Dendritic cell treated with granulocyte-macrophage colony-stimulating factor and Interleukin-4, amounts not matched to agents 40 ng/mL and 50 ng/mL, for 4 days (primary cell): ENCODE measurements at regions not wholly inside any gene's neighbourhood (a gene's known extent, or its start where the extent isn't known, plus 50 kb on each side); places are given as distances from the start of the nearest gene placed in this dataset.

Experiments used
- H3K27ac Mint-ChIP-seq: one replicate; pipeline ENCODE4 v1.8.0; 2022; ENCODE audit warnings: mild to moderate bottlenecking, mixed read lengths
- H3K27me3 Mint-ChIP-seq: one replicate; pipeline ENCODE4 v1.8.0; 2022; ENCODE audit warnings: mild to moderate bottlenecking, mixed read lengths
- H3K36me3 Mint-ChIP-seq: one replicate; pipeline ENCODE4 v1.8.0; 2022; ENCODE audit warnings: low read depth, mixed read lengths
- H3K4me1 Mint-ChIP-seq: one replicate; pipeline ENCODE4 v1.8.0; 2022; ENCODE audit warnings: low read depth, mixed read lengths
- H3K4me3 Mint-ChIP-seq: one replicate; pipeline ENCODE4 v1.8.0; 2022; ENCODE audit warnings: mild to moderate bottlenecking, moderate library complexity, mixed read lengths
- H3K9me3 Mint-ChIP-seq: one replicate; pipeline ENCODE4 v1.8.0; 2022; ENCODE audit warnings: mixed read lengths
- intact Hi-C: fragments of 100-400 bp; cut with micrococcal nuclease; formaldehyde crosslinking; loops from one replicate; pipeline ENCODE4 v1.15.0; 2022

DNA sequence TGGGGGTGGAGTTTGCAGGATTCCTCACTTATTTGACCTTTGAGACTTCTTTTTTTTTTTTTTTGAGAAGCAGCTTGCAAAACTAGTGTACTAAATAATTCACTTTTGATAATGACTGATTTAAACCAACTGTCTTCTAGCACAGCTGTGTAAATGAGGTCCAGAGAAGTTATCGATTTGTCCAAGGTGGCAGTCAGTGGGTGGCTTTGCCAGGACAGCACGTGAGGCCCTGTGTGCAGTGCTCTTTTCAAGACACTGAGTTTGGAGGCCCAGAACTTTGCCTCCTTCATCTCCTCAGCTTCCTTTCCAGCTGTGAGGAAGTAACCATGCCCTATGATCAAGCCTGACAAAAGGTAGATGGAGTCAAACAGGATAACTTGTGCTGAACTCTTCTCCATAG lies 92.9 kb upstream of the LCLAT1 start:
- intact Hi-C loops, result no loop called here
- H3K27ac Mint-ChIP-seq, result no peak overlapping the region
- peaks cover 16% of the 10 kb centered on the region for H3K27me3 Mint-ChIP-seq
- H3K36me3 Mint-ChIP-seq, result no peaks in the 10 kb centered on the region
- no peaks in the 10 kb centered on the region for H3K4me1 Mint-ChIP-seq
- H3K4me3 Mint-ChIP-seq, result no peak overlapping the region
- no peaks in the 10 kb centered on the region for H3K9me3 Mint-ChIP-seq

DNA sequence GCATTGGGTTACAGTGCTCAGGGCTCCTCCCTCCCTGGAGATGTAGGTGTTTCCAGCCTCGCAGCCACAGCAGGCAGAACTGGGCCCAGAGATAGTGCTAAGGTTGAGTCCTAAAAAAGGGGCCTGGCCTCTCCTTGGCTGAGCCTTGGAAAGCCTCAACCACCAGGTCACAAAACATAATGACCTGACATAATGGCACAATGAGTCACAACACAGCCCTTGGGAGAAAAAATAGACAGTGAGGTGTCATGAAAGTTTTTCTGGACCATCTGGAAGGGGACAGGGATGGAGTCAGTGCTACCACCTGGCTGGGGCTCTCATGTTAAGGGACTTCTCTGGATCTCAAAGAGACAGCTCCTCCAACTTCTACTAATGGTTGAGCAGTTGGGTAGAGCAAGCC lies 92.4 kb upstream of the LCLAT1 start:
- peaks cover 17% of the 10 kb centered on the region for H3K27me3 Mint-ChIP-seq
- no peak overlapping the region for H3K27ac Mint-ChIP-seq
- H3K9me3 Mint-ChIP-seq, result no peaks in the 10 kb centered on the region
- no peaks in the 10 kb centered on the region for H3K36me3 Mint-ChIP-seq
- intact Hi-C loops, result no loop called here
- no peaks in the 10 kb centered on the region for H3K4me1 Mint-ChIP-seq
- H3K4me3 Mint-ChIP-seq, result no peak overlapping the region

DNA sequence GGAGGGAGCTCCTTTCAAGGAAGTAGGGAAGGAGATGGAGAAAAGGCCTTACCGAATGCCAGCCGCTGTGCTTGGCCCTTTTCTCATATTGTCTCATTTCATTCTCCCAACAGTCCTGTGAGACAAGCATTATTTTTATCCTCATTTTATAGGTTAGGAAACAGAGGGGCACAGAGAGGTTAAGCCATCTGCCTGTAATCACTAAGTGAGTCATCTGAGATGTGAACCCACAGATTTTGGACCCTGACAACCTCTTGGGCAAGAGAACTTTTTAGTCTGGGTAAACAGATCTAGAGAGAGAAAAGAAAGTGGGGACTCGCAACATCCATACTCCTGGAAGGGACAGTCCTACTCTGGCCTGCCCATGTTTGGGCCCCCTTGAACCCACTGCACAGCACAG lies 91.7 kb upstream of the LCLAT1 start:
- Mint-ChIP-seq H3K27ac (no peak overlapping the region), H3K27me3 (peaks cover 19% of the 10 kb centered on the region), H3K4me1 (no peaks in the 10 kb centered on the region), H3K9me3 (no peaks in the 10 kb centered on the region), H3K4me3 (no peak overlapping the region), H3K36me3 (no peaks in the 10 kb centered on the region)
- intact Hi-C loops, result no loop called here

GRCh38 chr2:30356071-30356470 lies 91.0 kb upstream of the LCLAT1 start:
- Mint-ChIP-seq H3K4me3 (no peak overlapping the region), H3K36me3 (no peaks in the 10 kb centered on the region), H3K9me3 (no peaks in the 10 kb centered on the region), H3K27me3 (peaks cover 19% of the 10 kb centered on the region), H3K4me1 (no peaks in the 10 kb centered on the region), H3K27ac (no peak overlapping the region)
- intact Hi-C loops, result no loop called here

DNA sequence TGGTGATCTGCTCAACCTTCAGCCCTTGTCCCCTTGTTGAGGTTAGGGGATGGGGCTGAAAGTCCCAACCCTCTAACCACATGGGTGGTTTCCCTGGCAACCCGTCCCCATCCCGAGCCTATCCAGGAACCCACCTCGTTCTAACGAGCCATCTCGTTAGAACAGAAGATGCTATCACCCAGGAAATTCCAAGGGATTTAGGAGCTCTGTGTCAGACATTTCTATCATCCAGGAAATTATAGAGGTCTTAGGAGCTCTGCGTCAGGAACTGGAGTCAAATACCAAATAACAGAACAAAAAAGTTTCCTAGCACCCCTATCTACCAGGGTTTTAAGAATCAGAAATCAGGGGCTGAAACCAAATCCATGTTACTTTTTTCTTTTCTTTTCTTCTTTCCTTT lies 90.3 kb upstream of the LCLAT1 start:
- H3K27ac Mint-ChIP-seq, result no peak overlapping the region
- intact Hi-C loops, result no loop called here

DNA sequence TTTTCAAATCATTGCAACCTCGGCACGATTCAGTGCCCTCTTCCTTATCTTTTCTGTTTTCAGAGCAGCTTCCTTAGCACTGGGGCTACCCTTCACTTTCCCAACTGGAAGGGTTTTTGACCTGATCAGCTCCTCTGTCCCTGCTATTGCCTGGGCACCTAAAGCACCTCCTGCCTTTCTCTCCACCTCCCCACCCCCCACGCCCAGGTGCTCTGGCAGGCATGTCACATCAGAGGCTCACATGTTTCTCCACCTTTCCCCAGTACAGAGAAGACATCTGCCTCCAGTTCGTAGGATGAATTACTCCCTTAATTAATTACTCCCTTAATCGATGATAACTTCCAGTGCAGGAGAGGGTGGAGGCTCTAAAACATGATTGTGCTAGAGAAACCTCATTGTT lies 88.7 kb upstream of the LCLAT1 start:
- Mint-ChIP-seq H3K4me3 (no peak overlapping the region), H3K27ac (no peak overlapping the region), H3K4me1 (no peaks in the 10 kb centered on the region), H3K27me3 (peaks cover 22% of the 10 kb centered on the region), H3K36me3 (no peaks in the 10 kb centered on the region), H3K9me3 (no peaks in the 10 kb centered on the region)
- intact Hi-C loops, result no loop called here

More for the DNA sequence above, 90.3 kb upstream of the LCLAT1 start:
- no peaks in the 10 kb centered on the region for H3K9me3 Mint-ChIP-seq
- H3K4me1 Mint-ChIP-seq, result no peaks in the 10 kb centered on the region
- peaks cover 18% of the 10 kb centered on the region for H3K27me3 Mint-ChIP-seq
- H3K4me3 Mint-ChIP-seq, result no peak overlapping the region
- H3K36me3 Mint-ChIP-seq, result no peaks in the 10 kb centered on the region

- no peaks in the 10 kb centered on the region for H3K36me3 Mint-ChIP-seq
- H3K9me3 Mint-ChIP-seq, result no peaks in the 10 kb centered on the region
- intact Hi-C loops, result no loop called here
- H3K4me3 Mint-ChIP-seq, result no peak overlapping the region
- H3K4me1 Mint-ChIP-seq, result no peaks in the 10 kb centered on the region
- H3K27ac Mint-ChIP-seq, result no peak overlapping the region
- H3K27me3 Mint-ChIP-seq, result peaks cover 22% of the 10 kb centered on the region
Observed at GRCh38 chr2:30358842-30359241, 88.2 kb upstream of the LCLAT1 start.

DNA sequence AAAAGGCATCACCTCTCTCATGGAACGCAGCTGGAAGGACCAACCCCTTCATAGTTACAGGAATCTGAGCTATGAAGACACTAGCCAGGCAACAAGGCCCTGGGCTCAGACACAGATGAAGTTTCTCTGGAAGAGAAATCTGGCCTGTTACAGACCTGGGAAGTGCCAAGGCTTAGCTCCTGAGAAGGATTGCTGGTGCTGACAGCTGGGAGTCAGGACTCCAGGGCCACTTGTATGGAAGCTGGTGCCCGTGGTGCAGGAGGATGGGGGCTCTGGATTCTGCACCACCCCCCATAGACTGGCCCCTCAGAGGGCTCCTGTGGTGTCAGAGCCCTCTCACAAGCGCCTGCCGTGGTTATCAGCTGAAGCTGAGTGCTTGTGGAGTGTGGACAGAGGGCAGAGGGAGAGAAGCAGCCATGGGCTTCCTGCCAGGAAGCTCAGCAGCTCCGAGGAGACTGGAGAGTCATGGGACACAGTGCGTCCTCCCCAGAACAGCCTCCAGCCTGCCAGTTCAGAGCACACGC lies 87.3 kb upstream of the LCLAT1 start:
- Mint-ChIP-seq H3K4me3 (no peak overlapping the region), H3K4me1 (no peaks in the 10 kb centered on the region), H3K9me3 (no peaks in the 10 kb centered on the region), H3K27ac (no peak overlapping the region), H3K27me3 (peaks cover 28% of the 10 kb centered on the region), H3K36me3 (no peaks in the 10 kb centered on the region)
- intact Hi-C loops, result no loop called here

- H3K9me3 Mint-ChIP-seq, result no peaks in the 10 kb centered on the region
- H3K36me3 Mint-ChIP-seq, result no peaks in the 10 kb centered on the region
- H3K4me1 Mint-ChIP-seq, result no peaks in the 10 kb centered on the region
- H3K4me3 Mint-ChIP-seq, result no peak overlapping the region
- intact Hi-C loops, result no loop called here
- H3K27ac Mint-ChIP-seq, result no peak overlapping the region
- H3K27me3 Mint-ChIP-seq, result peaks cover 28% of the 10 kb centered on the region
Observed at GRCh38 chr2:30361751-30362394, 85.2 kb upstream of the LCLAT1 start.

DNA sequence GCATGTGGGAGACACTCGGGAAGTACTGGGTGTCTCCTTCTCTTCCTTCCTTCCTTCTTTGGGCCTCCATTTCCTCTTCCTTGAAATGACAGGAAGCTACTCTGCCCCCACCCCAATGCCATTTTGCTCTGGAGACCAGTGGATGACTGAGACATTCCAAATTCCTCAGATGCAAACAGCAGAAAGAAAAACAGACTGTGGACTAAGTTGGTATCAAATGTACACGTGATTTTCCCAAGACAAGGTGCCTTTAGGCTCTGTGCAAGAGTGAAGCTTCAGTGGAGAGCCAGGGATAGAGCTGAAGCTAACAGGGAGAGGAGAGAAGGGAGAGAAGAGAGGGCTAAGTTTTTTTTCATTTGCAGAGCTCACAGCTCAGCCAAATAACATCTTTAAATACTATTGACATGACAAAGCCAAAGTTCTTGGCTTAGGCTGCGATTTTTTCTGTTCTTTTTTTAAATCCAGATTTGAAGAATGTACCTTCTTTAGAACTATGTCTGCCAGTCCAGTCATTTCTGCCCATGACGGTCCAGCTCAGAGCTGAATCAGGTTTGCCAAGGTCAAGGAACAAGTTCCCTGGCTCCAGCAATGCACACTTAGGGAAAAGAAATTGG lies 84.5 kb upstream of the LCLAT1 start:
- peaks cover 26% of the 10 kb centered on the region for H3K27me3 Mint-ChIP-seq
- H3K4me3 Mint-ChIP-seq, result no peak overlapping the region
- H3K9me3 Mint-ChIP-seq, result no peaks in the 10 kb centered on the region
- intact Hi-C loops, result no loop called here
- H3K27ac Mint-ChIP-seq, result no peak overlapping the region
- H3K4me1 Mint-ChIP-seq, result no peaks in the 10 kb centered on the region
- no peaks in the 10 kb centered on the region for H3K36me3 Mint-ChIP-seq

- no peak overlapping the region for H3K4me3 Mint-ChIP-seq
- no peaks in the 10 kb centered on the region for H3K36me3 Mint-ChIP-seq
- no peaks in the 10 kb centered on the region for H3K4me1 Mint-ChIP-seq
- no peaks in the 10 kb centered on the region for H3K9me3 Mint-ChIP-seq
- intact Hi-C loops, result no loop called here
- no peak overlapping the region for H3K27ac Mint-ChIP-seq
- H3K27me3 Mint-ChIP-seq, result peaks cover 24% of the 10 kb centered on the region
Observed at GRCh38 chr2:30363406-30363805, 83.6 kb upstream of the LCLAT1 start.

DNA sequence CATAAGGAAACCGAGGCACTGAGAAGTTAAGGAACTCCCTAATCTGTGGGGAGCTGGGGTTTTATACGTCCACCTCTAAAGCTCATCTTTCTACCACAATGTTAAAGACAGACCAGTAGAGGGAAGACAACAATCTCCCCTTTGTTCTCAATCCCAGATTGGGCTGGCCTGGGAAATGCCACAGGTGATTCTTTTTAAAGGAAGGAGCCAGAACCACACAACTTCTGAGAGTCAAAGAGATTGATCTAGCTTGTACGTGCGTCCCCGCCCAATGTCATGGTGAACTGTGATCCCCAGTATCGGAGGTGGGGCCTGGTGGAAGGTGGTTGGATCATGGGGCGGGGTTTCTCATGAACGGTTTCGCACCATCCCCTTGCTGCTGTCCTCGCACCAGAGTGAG lies 81.8 kb upstream of the LCLAT1 start:
- Mint-ChIP-seq H3K9me3 (no peaks in the 10 kb centered on the region), H3K27me3 (peaks cover 22% of the 10 kb centered on the region), H3K27ac (no peak overlapping the region), H3K36me3 (no peaks in the 10 kb centered on the region), H3K4me3 (no peak overlapping the region), H3K4me1 (no peaks in the 10 kb centered on the region)
- intact Hi-C loops, result no loop called here

DNA sequence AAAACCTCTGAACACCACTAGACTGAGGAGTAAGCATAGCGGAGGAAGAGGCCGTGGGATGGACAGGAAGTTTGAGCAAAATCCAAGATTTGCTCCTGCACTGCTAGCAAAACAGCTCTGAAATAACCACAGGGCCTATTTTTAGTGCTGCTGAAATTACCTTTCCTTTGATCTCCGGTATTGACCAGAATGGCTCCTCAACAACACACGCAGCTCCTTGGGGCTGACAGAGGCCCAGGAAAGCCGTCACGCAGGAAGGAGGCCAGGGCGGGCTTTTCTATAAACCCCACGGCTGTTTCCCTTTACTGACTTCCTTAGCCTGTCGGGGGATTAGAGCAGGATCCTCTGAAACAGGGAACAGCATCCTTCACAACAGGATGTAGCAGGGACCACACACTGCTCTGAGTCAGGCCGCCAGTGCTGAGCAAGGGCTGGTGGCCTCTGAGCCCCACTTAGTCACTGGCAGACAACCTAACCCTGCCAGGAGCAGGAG lies 80.8 kb upstream of the LCLAT1 start:
- Mint-ChIP-seq H3K4me1 (no peaks in the 10 kb centered on the region), H3K4me3 (no peak overlapping the region), H3K9me3 (no peaks in the 10 kb centered on the region), H3K27me3 (peaks cover 23% of the 10 kb centered on the region), H3K27ac (no peak overlapping the region), H3K36me3 (no peaks in the 10 kb centered on the region)
- intact Hi-C loops, result no loop called here

DNA sequence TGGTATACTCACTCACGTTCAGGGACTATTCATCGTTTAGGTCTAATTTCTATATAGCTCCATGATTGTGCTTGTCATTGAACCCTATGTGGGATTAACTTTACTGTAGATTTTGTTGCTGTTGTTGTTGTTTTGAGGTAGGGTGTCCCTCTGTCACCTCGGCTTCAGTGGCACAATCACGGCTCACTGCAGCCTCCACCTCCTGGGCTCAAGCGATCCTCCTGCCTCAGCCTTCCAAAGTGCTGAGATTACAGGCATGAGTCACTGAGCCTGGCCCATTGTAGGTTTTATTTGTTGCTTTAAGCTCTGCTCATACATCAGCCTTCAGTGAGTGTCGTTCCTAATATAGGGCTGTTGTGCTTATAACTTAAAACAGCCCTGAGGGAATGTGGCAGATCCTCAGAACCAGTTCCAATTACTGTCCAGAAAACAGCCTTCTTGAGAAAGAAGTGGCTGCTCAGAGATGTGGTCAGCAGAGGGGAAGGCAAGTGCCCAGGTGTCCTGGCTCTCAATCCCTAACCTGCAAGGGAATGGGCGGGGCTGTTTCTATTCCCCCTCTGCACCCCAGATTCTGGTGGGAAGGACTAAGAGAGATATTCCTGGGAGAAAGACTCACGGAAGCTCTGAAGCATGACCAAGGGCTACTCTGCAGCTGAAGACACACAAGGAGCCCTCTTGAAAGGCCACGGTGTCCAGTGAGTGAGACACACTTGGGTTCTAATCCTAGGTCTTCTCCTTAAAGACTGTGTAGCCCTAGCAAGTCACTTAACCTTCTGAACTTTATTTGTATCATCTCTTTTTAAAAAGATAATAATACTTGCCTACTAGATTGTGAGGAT lies 79.6 kb upstream of the LCLAT1 start:
- Mint-ChIP-seq H3K4me1 (no peaks in the 10 kb centered on the region), H3K27ac (no peak overlapping the region), H3K27me3 (peaks cover 28% of the 10 kb centered on the region), H3K9me3 (no peaks in the 10 kb centered on the region), H3K4me3 (no peak overlapping the region), H3K36me3 (no peaks in the 10 kb centered on the region)
- intact Hi-C loops, result no loop called here
